ENCODE measurements at regions not wholly inside any gene's neighbourhood (a gene's known extent, or its start where the extent isn't known, plus 50 kb on each side); places are given as distances from the start of the nearest gene placed in this dataset.
A peak's percentile ranks its signal among the peaks of the same experiment; 100 is the strongest.

- DNase-seq, result no peak
Measured at GRCh38 chr13:106989876-106990275, 421.9 kb upstream of the ARGLU1 start.

DNA sequence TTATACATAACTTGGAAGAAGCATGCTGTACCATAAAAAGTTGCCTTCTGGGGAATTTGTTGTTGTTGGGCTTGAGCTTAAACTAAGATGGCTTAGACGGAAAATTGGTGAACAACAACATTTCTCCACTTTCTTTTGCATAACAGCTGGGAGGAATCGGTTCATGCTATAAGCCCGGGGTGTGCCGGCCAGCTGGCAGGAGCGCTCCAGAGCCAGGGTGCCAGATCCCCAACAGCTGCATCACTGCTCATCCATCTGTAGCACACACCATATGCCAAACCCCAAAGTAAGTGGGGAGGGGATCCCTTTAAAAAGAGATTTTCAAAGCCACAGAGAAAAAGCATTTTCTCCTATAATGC, 419.5 kb upstream of the ARGLU1 start:
- DNase-seq, result no peak

DNA sequence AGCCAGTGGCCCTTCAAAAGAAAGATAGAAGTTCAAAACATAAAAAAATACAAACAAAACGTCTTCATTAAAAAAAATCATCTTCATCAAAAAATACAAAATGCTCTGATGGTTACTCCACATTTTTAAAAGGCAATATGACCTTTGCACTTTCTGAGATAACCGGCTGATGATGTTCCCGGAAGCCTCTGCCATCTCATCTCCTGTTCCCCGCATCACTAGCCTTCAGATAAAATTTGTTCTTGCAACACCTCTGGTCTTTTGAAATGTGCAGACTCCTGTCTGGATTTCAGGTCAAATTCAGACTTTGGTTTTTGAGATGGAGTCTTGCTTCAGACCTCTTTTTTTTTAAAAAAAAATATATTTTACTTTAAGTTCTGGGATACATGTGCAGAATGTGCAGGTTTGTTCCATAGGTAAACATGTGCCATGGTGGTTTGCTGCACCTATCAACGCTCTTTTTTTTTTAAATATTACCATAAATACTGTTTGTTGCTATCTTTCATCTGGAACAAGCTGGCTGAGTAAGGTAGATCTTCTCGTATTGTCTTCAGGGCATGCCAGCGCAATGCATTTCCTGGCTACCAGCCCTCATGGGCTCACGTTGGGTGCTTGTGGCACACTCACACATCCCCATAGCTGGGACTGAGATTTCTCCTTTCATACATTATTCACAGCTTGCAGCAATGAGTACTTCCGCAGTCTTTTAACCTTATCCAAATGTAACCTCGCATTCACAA, 418.9 kb upstream of the ARGLU1 start:
- no peak for DNase-seq

- DNase-seq, result no peak
Measured at GRCh38 chr13:106986033-106986484, 418.1 kb upstream of the ARGLU1 start.

GRCh38 chr13:106985481-106985880, 417.5 kb upstream of the ARGLU1 start:
- no peak for DNase-seq

- no peak for DNase-seq
Measured at GRCh38 chr13:106981051-106981450, 413.1 kb upstream of the ARGLU1 start.

GRCh38 chr13:106967391-106967790, 399.5 kb upstream of the ARGLU1 start:
- no peak for DNase-seq

DNA sequence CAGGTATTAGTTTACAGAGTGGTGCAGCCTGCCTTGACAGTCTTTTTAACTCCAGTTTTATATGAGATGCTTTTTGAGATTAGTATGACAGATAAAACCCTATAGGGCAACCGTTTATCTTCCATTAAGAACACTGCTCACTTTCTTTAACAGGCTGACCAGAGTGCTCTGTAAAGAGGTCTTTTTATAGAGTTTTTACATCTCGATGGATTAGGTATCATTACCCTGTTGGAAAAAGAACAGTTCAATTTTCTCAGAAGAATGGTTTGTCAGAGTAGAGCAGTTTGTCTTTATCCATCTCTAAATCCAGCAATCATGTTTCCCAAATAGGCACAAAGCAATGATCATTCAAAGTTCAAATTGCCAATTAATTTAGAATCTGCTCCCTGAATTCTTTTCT, 395.2 kb upstream of the ARGLU1 start:
- no peak for DNase-seq

DNA sequence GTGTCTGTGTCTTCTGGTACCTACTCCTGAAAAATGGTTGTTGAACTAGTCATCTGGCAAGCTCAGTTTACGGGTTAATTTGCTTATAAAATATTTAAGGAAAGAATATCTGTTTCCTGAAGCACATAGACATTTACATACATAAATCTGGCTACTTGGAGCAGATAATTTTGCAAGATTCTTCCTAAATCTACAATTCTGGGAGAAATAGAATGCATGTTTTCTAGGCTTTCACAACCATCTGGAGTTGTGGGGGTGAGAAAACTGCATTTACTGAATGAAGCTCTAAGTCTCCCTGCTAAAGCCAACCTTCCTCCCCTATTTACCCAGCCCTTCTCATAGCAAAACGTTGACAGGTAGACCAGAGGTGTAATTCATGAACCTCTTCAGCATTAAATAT, 393.7 kb upstream of the ARGLU1 start:
- DNase-seq, result no peak

DNA sequence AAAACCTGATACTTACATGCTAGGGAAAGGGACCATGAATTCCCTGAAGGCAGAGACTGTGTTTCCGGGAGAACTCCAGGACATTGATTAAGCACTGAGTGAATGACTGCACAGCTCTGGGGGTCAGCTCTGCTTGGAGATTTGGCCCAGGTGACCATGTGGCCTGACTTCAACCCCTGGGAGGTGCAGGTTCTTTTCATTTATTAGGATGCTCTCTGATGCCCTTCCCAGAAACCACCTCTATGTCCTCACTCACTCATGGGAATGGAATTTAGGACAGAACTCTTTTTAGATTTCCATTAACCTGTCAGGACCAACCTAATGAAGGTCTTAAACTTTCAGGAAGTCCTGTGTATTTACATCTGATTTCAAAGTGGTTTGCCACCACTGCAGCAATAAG, 393.3 kb upstream of the ARGLU1 start:
- no peak for DNase-seq

DNA sequence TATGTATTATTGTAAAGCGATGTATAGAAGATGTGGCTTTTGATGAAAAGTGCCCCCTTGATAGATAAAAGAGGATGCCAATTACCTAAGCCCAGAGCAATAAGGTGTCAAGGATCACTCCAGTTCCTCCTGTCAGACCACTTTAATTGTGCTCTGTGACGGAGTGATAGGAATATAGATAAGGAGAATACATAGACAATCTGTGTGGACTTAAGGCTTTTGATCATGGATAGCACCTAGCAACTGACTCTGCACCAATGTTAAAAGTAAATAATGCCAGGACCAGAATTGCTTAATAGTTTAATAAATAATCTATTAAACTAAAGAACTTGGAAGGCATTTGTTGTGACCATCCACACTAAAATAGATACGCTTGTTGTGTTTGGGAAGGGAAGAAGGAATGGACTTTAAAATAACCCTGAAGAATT, 390.7 kb upstream of the ARGLU1 start:
- DNase-seq, result no peak

DNA sequence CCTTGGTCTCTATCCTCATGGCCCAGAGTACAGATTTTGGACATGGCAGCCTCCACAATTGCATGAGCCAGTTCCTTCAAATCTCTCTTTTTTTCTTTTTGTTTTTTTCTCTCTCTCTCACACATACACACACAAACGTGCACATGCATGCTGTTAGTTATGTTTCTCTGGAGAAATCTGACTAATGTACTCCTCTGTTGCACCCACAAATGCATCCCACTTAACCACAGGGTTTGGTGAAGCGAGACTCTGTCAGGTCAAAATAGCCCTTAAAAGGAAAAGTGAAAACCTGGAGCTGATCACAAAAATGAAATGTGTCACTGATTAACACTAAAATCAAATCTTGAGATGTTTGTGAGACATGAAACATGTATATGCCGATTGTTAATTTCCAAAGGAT, 374.6 kb upstream of the ARGLU1 start:
- no peak for DNase-seq

DNA sequence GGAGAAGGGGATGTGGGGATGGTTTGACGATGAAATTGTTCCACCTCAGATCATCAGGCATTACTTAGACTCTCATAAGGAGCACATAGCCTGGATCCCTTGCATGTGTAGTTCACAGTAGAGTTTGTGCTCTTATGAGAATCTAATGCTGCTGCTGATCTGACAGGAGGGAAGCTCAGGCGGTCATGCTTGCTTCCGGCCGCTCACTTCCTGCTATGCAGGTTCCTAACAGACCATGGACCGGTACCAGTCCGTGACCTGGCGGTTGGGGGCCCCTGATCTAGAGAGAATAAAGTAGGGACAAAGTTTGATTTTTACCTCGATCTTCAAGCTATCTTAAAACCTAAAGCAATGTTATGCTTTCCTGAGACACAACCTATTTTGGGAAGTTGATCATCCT, 373.8 kb upstream of the ARGLU1 start:
- DNase-seq, result no peak

- no peak for DNase-seq
Measured at GRCh38 chr13:106927421-106927820, 359.5 kb upstream of the ARGLU1 start.

GRCh38 chr13:106922384-106922783, 354.4 kb upstream of the ARGLU1 start:
- no peak for DNase-seq

DNA sequence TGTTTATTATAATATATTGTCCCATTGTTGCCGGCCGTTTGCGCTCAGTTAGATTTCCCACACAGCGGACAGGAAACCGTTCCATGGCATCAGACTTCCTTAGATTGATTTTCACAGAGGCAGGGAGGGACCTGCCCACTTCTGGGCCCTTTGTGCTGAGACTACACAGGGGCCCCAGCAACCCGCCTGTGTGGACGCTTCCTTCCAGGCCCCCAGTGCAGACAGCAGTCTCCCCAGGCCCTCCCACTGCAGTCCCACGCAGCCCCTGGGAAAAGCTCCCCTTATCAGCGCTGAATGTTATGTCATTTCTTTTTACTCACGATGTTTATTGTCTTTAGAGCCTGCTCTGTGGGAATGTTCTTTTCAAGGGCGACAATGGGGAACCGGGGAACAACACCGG, 351.7 kb upstream of the ARGLU1 start:
- DNase-seq, result no peak

DNA sequence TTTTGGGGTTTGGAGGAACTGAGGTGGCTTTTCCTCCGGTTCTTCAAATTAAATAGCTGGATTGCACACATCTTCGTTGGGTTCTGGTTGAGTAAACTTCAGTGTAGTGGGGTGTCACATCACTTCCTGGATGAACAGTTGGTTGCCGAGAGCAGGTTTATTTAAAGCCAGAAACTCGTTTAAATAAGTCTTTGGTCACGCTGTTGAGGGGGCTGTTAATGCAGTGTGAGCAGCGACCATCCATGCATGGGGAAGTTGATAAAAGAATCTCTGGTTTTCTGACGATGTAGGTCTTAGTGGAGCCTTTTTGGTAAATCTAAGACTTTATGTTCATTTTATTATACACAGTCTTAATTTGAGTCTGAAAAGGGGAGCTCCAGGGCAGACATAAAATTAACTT, 351.2 kb upstream of the ARGLU1 start:
- no peak for DNase-seq

DNA sequence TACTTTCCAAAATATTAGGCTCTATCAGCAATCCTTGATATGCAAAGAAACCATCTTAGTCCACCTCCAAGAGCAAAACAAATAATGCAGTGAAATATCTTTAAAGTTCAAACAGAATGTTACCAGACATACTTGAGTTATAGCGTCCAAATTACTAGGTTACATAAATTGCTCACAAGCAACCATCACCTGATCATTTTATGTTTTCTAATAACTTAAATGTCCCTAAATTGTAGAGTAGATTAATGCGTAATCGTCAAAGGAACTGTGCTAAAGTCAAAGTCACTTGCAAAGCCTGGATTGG, 350.6 kb upstream of the ARGLU1 start:
- no peak for DNase-seq

- peak; percentile 65 for DNase-seq
Measured at GRCh38 chr13:106917673-106918556, 350.0 kb upstream of the ARGLU1 start.

- no peak for DNase-seq
Measured at GRCh38 chr13:106917024-106917571, 349.2 kb upstream of the ARGLU1 start.

- DNase-seq, result no peak
Measured at GRCh38 chr13:106916329-106916976, 348.5 kb upstream of the ARGLU1 start.

- no peak for DNase-seq
Measured at GRCh38 chr13:106915146-106915545, 347.2 kb upstream of the ARGLU1 start.

GRCh38 chr13:106911627-106912026, 343.7 kb upstream of the ARGLU1 start:
- DNase-seq, result peak; percentile 29

DNA sequence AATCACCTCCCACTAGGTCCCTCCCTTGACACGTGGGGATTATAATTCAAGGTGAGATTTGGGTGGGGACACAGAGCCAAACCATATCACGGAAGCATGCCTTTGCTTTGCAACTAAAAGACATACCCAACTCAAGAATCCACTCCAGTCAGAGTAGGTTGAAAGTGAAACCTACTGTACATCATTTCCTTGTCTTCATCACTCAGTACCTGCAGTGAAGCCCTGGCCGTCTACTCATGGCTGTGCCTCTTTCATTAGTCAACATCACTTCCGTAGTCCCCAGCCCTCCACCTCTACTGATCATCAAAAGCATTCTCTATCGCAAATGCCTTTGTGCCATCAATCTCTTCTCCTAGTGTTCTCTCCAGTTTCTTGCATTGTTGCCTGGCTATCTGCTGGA, 343.1 kb upstream of the ARGLU1 start:
- no peak for DNase-seq

Measured in MV-4-11 (cell line).